KMS-11 (cell line): ENCODE measurements at regions not wholly inside any gene's neighbourhood (a gene's known extent, or its start where the extent isn't known, plus 50 kb on each side); places are given as distances from the start of the nearest gene placed in this dataset.

Experiments used
- H2AFZ ChIP-seq: fragments of 200-600 bp; sonication (generic); 2 replicates; pipeline ENCODE4 v1.6.1; 2016; ENCODE audit warnings: antibody characterized with exemption, mixed run types, low read depth
- H3K27ac ChIP-seq: fragments of 200-600 bp; sonication (generic); 2 replicates; pipeline ENCODE4 v1.6.1; 2016; ENCODE audit warnings: mild to moderate bottlenecking, mixed run types
- H3K27me3 ChIP-seq: fragments of 200-600 bp; sonication (generic); 2 replicates; pipeline ENCODE4 v1.6.1; 2017; ENCODE audit warnings: mild to moderate bottlenecking, low read depth, mixed run types, moderate library complexity; ENCODE audit not compliant: insufficient read depth
- H3K36me3 ChIP-seq: fragments of 200-600 bp; sonication (generic); 2 replicates; pipeline ENCODE4 v1.6.1; 2017; ENCODE audit warnings: mild to moderate bottlenecking, mixed run types; ENCODE audit not compliant: insufficient read depth
- H3K4me1 ChIP-seq: fragments of 200-600 bp; sonication (generic); 2 replicates; pipeline ENCODE4 v1.6.1; 2016; ENCODE audit warnings: mild to moderate bottlenecking, low read depth, mixed run types; ENCODE audit not compliant: poor library complexity, severe bottlenecking
- H3K4me2 ChIP-seq: fragments of 200-600 bp; sonication (generic); 2 replicates; pipeline ENCODE4 v1.7.0; 2016; ENCODE audit warnings: mild to moderate bottlenecking, mixed run types
- H3K4me3 ChIP-seq: fragments of 200-600 bp; sonication (generic); IDR thresholded peaks from 2 replicates; pipeline ENCODE4 v1.6.1; 2017; ENCODE audit warnings: low read depth, low read length, mixed read lengths; ENCODE audit not compliant: insufficient read depth
- H3K79me2 ChIP-seq: fragments of 200-600 bp; sonication (generic); 2 replicates; pipeline ENCODE4 v1.6.1; 2016; ENCODE audit warnings: low read depth, mixed run types; ENCODE audit not compliant: insufficient read depth
- H3K9ac ChIP-seq: fragments of 200-600 bp; sonication (generic); 2 replicates; pipeline ENCODE4 v1.6.1; 2016; ENCODE audit warnings: mild to moderate bottlenecking, mixed run types
- H4K20me1 ChIP-seq: fragments of 200-600 bp; sonication (generic); 2 replicates; pipeline ENCODE4 v1.6.1; 2016; ENCODE audit warnings: mild to moderate bottlenecking, mixed run types; ENCODE audit not compliant: insufficient read depth
- CTCF ChIP-seq: fragments of 200-600 bp; sonication (generic); conservative IDR thresholded peaks from 2 replicates; pipeline ENCODE4 v1.6.1; 2017; ENCODE audit warnings: low read depth, mild to moderate bottlenecking, antibody characterized with exemption, low read length, moderate library complexity, mixed read lengths

DNA sequence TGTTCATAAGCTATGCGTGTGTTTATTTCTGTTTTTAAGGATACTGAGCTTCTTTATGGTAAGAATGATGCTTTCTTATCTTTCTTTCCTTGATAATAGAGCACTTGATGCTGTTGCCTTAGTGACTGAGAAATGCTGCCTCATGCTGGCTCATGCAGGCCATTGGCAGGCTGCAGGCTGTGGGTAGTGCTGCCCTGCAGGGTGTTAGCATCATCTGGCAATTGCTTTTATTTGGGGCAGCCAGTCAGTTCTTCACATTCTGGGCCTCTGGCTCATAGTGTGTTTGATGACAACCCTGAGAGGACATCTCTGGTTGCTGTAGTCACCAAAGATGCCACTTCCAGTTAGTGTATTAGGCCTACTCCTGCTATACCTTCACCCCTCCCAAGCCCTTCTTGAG is 66.2 kb upstream of the ONECUT1 start:
- no peak overlapping the region for H3K27ac ChIP-seq
- H3K36me3 ChIP-seq = no peaks in the 10 kb centered on the region
- no peaks in the 10 kb centered on the region for H4K20me1 ChIP-seq
- no peak overlapping the region for H3K4me3 ChIP-seq
- H3K4me1 ChIP-seq = no peaks in the 10 kb centered on the region
- no peaks in the 10 kb centered on the region for H3K79me2 ChIP-seq
- H3K9ac ChIP-seq = no peak overlapping the region
- no peak overlapping the region for H3K4me2 ChIP-seq
- H2AFZ ChIP-seq = no peak overlapping the region
- no peak for TF ChIP-seq CTCF
- no peaks in the 10 kb centered on the region for H3K27me3 ChIP-seq

DNA sequence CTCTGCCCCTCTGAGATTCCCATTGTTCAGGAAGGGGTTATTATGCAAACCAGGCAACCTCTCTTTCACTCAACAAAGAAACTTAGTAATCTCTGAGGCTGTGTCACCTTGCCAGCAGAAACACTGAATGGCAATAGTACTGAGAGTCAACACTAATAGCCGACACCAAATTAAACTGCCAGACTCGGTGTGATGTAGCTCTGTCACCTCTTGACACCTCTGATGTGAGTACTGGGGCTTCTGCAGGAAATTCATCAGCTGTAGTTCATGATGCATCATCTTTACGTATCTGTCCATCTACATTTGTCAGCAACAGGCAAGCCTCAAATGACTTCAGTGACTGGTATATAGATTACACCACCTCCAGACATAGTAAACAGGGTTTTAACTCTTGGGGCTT is 65.0 kb upstream of the ONECUT1 start:
- H3K9ac ChIP-seq = no peak overlapping the region
- H2AFZ ChIP-seq = no peak overlapping the region
- no peaks in the 10 kb centered on the region for H3K27me3 ChIP-seq
- no peak overlapping the region for H3K4me3 ChIP-seq
- TF ChIP-seq CTCF = no peak
- no peaks in the 10 kb centered on the region for H4K20me1 ChIP-seq
- no peaks in the 10 kb centered on the region for H3K79me2 ChIP-seq
- no peak overlapping the region for H3K27ac ChIP-seq
- H3K4me1 ChIP-seq = no peaks in the 10 kb centered on the region
- no peaks in the 10 kb centered on the region for H3K36me3 ChIP-seq
- no peak overlapping the region for H3K4me2 ChIP-seq

GRCh38 chr15:52844823-52845222 is 54.7 kb upstream of the ONECUT1 start:
- H3K4me3 ChIP-seq = no peak overlapping the region
- no peak overlapping the region for H3K9ac ChIP-seq
- H3K36me3 ChIP-seq = no peaks in the 10 kb centered on the region
- TF ChIP-seq CTCF = no peak
- H3K4me1 ChIP-seq = peaks cover 4% of the 10 kb centered on the region
- H3K27me3 ChIP-seq = no peaks in the 10 kb centered on the region
- H2AFZ ChIP-seq = no peak overlapping the region
- no peak overlapping the region for H3K27ac ChIP-seq
- no peak overlapping the region for H3K4me2 ChIP-seq
- H3K79me2 ChIP-seq = no peaks in the 10 kb centered on the region
- no peaks in the 10 kb centered on the region for H4K20me1 ChIP-seq
